Keratinocyte (primary cell): ENCODE measurements at regions not wholly inside any gene's neighbourhood (a gene's known extent, or its start where the extent isn't known, plus 50 kb on each side); places are given as distances from the start of the nearest gene placed in this dataset.

ENCODE experiments used
- DNase-seq: peaks from one replicate; pipeline ENCODE4 v3.0.0-alpha.2; 2011; ENCODE audit warnings: low read depth, missing footprints, low spot score
- FAIRE-seq: peaks from 2 replicates; lab custom pipeline; 2011; peaks lifted over from hg19 to GRCh38; lab: Jason Lieb, UNC
- H2AFZ ChIP-seq: 2 replicates; pipeline ENCODE4 v1.6.0; 2012; ENCODE audit warnings: low read length, control low read depth, inconsistent platforms; ENCODE audit not compliant: control insufficient read depth
- H3K27ac ChIP-seq: 2 replicates; pipeline ENCODE4 v1.5.1; 2011; ENCODE audit warnings: low read length; ENCODE audit not compliant: control insufficient read depth, insufficient read depth
- H3K27me3 ChIP-seq: 3 replicates; pipeline ENCODE4 v1.6.0; 2011; ENCODE audit warnings: low read length; ENCODE audit not compliant: control insufficient read depth, insufficient read depth; ENCODE audit errors: extremely low read depth
- H3K36me3 ChIP-seq, 2 experiments: 2 replicates in 1 of 2; 3 replicates in 1 of 2; pipeline ENCODE4 v1.5.1; 2011; ENCODE audit warnings: low read length in 2 of 2, mild to moderate bottlenecking in 1 of 2; ENCODE audit not compliant: control insufficient read depth in 2 of 2, insufficient read depth in 2 of 2; ENCODE audit errors: extremely low read depth in 1 of 2
- H3K4me1 ChIP-seq: 3 replicates; pipeline ENCODE4 v1.5.1; 2011; ENCODE audit warnings: low read length; ENCODE audit not compliant: control insufficient read depth, insufficient read depth; ENCODE audit errors: extremely low read depth
- H3K4me2 ChIP-seq: 3 replicates; pipeline ENCODE4 v1.6.0; 2011; ENCODE audit warnings: low read depth, low read length; ENCODE audit not compliant: control insufficient read depth, insufficient read depth; ENCODE audit errors: extremely low read depth
- H3K4me3 ChIP-seq, 3 experiments: fragments of 200-600 bp in 1 of 3; sonication (generic) in 1 of 3; 2 replicates in 2 of 3; 3 replicates in 1 of 3; pipeline ENCODE4 v1.5.1; 2011 to 2016; ENCODE audit warnings: low read length in 3 of 3, mild to moderate bottlenecking in 3 of 3, control low read depth in 2 of 3, inconsistent platforms in 1 of 3, low read depth in 1 of 3, mixed read lengths in 1 of 3, mixed run types in 1 of 3, moderate library complexity in 1 of 3; ENCODE audit not compliant: control insufficient read depth in 2 of 3, insufficient read depth in 2 of 3; ENCODE audit errors: extremely low read depth in 1 of 3
- H3K79me2 ChIP-seq: 2 replicates; pipeline ENCODE4 v1.6.0; 2012; ENCODE audit warnings: low read length; ENCODE audit not compliant: control insufficient read depth, insufficient read depth
- H3K9ac ChIP-seq: 3 replicates; pipeline ENCODE4 v1.6.0; 2011; ENCODE audit warnings: low read length; ENCODE audit not compliant: control insufficient read depth, insufficient read depth; ENCODE audit errors: extremely low read depth
- H3K9me1 ChIP-seq: 3 replicates; pipeline ENCODE4 v1.6.0; 2011; ENCODE audit warnings: low read length; ENCODE audit not compliant: control insufficient read depth, insufficient read depth; ENCODE audit errors: extremely low read depth
- H3K9me3 ChIP-seq: 2 replicates; pipeline ENCODE4 v1.5.1; 2012; ENCODE audit warnings: low read depth, low read length; ENCODE audit not compliant: control insufficient read depth
- H4K20me1 ChIP-seq: 3 replicates; pipeline ENCODE4 v1.6.0; 2011; ENCODE audit warnings: low read length; ENCODE audit not compliant: control insufficient read depth, insufficient read depth; ENCODE audit errors: extremely low read depth
- EZH2 ChIP-seq: IDR thresholded peaks from one replicate; pipeline ENCODE4 v1.6.1; 2012; ENCODE audit warnings: inconsistent platforms, mild to moderate bottlenecking, low read length, moderate library complexity
- dilution Hi-C: fragments of 300-500 bp; cut with MboI; formaldehyde crosslinking; loops from one replicate; pipeline ENCODE4 v1.7.0; 2020; ENCODE audit warnings: low sequenced_read_pairs; ENCODE audit not compliant: extremely low pct_ligation_motif_present
- TF ChIP-seq, protein P1 (sequence below), 3 experiments: IDR thresholded peaks in 1 of 3; conservative IDR thresholded peaks in 1 of 3; optimal IDR thresholded peaks in 1 of 3; 2 replicates in 2 of 3; 3 replicates in 1 of 3; pipeline versions ENCODE3 to v1.5.1; 2011; ENCODE audit warnings: low read length in 3 of 3, mild to moderate bottlenecking in 3 of 3, moderate library complexity in 2 of 3, control low read depth in 1 of 3, inconsistent platforms in 1 of 3; ENCODE audit not compliant: insufficient read depth in 2 of 3; ENCODE audit errors: extremely low read depth in 1 of 3

DNA sequence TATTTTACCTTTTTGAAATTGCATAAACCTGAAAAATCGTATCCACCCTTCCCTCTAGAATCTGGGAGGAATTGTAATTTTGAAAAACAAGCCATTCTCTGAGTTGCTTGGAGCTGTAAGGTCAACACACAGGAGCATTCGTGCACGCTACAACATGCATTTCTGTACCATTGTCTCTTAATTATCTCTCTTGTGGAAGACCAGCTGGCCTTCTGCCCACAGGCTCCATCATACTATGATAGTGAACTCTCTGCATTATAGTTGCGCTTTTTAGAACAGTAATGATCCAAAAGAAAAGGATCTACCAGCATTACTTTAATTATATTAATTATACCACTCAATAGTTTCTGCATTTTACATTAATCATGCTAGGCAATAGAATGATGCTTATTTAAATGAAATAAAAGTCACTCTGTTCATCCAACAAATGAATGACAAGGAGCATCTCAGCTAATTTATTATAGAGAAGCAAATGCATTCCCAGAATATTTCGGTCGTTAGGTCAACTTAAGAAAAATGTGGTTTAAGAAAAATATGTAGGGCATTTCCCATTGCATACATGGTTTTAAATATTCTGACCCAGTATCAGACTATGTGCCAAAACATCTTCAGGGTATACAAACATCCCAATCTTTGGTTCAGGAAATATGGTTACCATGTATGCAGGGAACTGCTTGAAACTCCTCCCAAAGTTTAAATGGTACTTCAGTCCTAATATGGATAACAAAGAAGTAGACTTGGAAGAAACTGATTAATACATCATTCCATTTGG is 263.5 kb downstream of the TFAP2A start:
- Histone ChIP-seq H3K79me2 (no peaks in the 10 kb centered on the region), H3K9me3 (no peaks in the 10 kb centered on the region), H3K27me3 (no peaks in the 10 kb centered on the region), H3K4me1 (peaks cover 9% of the 10 kb centered on the region), H3K4me2 (no peak overlapping the region), H3K4me3 (no peak overlapping the region), H3K9me1 (no peaks in the 10 kb centered on the region), H4K20me1 (no peaks in the 10 kb centered on the region), H2AFZ (no peak overlapping the region), H3K9ac (no peak overlapping the region), H3K36me3 (no peaks in the 10 kb centered on the region), H3K27ac (no peak overlapping the region)
- TF ChIP-seq EZH2: no peak
- TF ChIP-seq, protein P1, sequence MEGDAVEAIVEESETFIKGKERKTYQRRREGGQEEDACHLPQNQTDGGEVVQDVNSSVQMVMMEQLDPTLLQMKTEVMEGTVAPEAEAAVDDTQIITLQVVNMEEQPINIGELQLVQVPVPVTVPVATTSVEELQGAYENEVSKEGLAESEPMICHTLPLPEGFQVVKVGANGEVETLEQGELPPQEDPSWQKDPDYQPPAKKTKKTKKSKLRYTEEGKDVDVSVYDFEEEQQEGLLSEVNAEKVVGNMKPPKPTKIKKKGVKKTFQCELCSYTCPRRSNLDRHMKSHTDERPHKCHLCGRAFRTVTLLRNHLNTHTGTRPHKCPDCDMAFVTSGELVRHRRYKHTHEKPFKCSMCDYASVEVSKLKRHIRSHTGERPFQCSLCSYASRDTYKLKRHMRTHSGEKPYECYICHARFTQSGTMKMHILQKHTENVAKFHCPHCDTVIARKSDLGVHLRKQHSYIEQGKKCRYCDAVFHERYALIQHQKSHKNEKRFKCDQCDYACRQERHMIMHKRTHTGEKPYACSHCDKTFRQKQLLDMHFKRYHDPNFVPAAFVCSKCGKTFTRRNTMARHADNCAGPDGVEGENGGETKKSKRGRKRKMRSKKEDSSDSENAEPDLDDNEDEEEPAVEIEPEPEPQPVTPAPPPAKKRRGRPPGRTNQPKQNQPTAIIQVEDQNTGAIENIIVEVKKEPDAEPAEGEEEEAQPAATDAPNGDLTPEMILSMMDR (optimal IDR thresholded peaks at IDR 0.05 in 1 of 3, IDR thresholded peaks at IDR 0.05 in 1 of 3, conservative IDR thresholded peaks at IDR 0.05 in 1 of 3; ENCODE audit: extremely low read depth in 1 of 3, insufficient read depth in 2 of 3, low read length in 3 of 3): no peak
- FAIRE-seq (peak; percentile 51), DNase-seq (no peak)
- dilution Hi-C loops: no loop called here

DNA sequence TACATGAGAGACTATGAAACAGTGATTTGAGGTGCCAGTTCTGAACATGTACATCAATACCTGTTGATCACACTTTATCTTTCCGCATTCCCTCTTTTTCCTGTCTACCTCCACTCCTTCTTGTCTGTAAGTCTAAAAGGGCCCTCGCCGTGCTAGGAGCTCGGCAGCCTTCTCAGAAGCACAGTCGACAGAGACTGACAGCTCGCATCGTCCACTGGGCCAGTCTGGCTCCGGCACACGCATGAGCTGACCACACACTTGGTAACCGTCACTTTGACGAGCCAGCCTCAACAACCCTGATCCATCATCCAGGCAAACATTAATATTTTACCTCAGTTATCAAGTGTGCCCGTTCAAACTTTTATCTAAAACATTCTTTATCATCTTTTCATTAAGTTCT is 265.3 kb downstream of the TFAP2A start:
- Histone ChIP-seq H3K9ac (no peak overlapping the region), H3K4me2 (no peak overlapping the region), H3K4me3 (no peak overlapping the region), H3K27me3 (no peaks in the 10 kb centered on the region), H2AFZ (no peak overlapping the region), H3K27ac (no peak overlapping the region), H3K9me1 (no peaks in the 10 kb centered on the region), H3K79me2 (no peaks in the 10 kb centered on the region), H3K4me1 (peaks cover 14% of the 10 kb centered on the region), H3K9me3 (no peaks in the 10 kb centered on the region), H4K20me1 (no peaks in the 10 kb centered on the region), H3K36me3 (no peaks in the 10 kb centered on the region)
- DNase-seq (no peak), FAIRE-seq (no peak)
- TF ChIP-seq, protein P1 (optimal IDR thresholded peaks at IDR 0.05 in 1 of 3, IDR thresholded peaks at IDR 0.05 in 1 of 3, conservative IDR thresholded peaks at IDR 0.05 in 1 of 3; ENCODE audit: extremely low read depth in 1 of 3, insufficient read depth in 2 of 3, low read length in 3 of 3): no peak
- no peak for TF ChIP-seq EZH2
- dilution Hi-C loops: no loop called here
